GM18951 (cell line): ENCODE measurements at regions not wholly inside any gene's neighbourhood (a gene's known extent, or its start where the extent isn't known, plus 50 kb on each side); places are given as distances from the start of the nearest gene placed in this dataset.

Experiments
- POLR2A ChIP-seq: IDR thresholded peaks from 4 replicates; pipeline ENCODE4 v1.6.1; 2011; ENCODE audit warnings: mild to moderate bottlenecking; ENCODE audit not compliant: insufficient read length, insufficient read depth; ENCODE audit errors: extremely low read depth
- in situ Hi-C: fragments of 300-500 bp; cut with MboI; formaldehyde crosslinking; loops from one replicate; pipeline ENCODE4 v1.12.0; 2022; ENCODE audit warnings: low sequenced_read_pairs, mixed read lengths, inconsistent platforms; ENCODE audit not compliant: unreplicated experiment

- in situ Hi-C loops = no loop called here
- no peak for TF ChIP-seq POLR2A
These were observed 60.6 kb upstream of the RREB1 start for GRCh38 chr6:7047128-7047527.

DNA sequence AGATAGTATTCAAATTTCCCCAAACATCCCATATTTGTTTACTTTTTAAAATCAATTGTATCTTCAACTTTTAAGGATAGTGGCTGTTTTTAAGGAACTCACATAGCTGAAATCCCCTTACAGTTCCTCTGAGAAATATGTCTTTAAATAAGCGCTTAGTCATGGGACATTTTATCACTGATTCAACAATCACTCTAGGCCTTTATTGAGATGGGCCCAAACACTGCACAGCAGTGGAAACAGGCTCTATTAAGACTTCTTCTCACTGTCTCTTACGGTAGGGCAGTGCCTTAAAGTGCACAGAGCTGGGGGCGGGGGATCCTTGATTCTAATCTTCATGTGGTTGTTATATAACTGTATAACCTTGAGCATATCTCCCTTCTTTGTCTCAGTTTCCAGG is 59.8 kb upstream of the RREB1 start:
- no peak for TF ChIP-seq POLR2A
- in situ Hi-C loops = no loop called here

DNA sequence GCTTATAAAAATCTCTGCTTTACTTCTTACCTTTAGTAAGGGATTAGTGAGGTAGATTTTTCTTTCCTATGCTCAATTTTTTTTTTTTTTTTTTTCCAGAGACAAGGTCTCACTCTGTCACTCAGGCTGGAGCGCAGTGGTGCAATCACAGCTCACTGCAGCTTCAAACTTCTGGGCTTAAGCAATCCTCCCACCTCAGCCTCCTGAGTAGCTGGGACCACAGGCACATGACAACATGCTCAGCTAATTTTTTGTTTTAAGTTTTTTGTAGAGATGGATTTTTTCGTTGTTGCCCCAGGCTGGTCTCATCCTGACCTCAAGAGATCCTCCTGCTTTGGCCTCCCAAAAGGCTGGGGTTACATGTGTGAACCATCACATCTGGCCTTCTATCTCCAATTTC is 58.9 kb upstream of the RREB1 start:
- no peak for TF ChIP-seq POLR2A
- in situ Hi-C loops = no loop called here

DNA sequence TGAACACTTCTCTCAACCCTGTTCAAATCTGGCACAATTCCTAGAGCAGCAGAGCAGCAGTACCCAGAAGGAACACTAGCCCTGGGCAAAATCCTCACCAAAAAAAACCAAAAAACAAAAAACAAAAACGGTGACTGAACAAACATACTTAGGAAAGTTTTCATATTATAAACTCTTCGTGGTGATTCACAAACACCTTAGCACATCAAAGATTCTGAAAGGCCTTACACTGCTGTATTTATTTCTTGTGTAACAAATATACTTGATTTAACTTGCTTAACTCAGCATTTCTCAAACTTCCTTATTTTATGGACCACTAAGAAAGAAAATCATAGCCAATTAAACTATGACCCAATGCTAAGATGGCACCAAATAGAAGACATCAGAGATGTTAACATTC is 57.8 kb upstream of the RREB1 start:
- in situ Hi-C loops = no loop called here
- TF ChIP-seq POLR2A = no peak

GRCh38 chr6:7050872-7051779 is 56.6 kb upstream of the RREB1 start:
- no peak for TF ChIP-seq POLR2A
- in situ Hi-C loops = no loop called here

DNA sequence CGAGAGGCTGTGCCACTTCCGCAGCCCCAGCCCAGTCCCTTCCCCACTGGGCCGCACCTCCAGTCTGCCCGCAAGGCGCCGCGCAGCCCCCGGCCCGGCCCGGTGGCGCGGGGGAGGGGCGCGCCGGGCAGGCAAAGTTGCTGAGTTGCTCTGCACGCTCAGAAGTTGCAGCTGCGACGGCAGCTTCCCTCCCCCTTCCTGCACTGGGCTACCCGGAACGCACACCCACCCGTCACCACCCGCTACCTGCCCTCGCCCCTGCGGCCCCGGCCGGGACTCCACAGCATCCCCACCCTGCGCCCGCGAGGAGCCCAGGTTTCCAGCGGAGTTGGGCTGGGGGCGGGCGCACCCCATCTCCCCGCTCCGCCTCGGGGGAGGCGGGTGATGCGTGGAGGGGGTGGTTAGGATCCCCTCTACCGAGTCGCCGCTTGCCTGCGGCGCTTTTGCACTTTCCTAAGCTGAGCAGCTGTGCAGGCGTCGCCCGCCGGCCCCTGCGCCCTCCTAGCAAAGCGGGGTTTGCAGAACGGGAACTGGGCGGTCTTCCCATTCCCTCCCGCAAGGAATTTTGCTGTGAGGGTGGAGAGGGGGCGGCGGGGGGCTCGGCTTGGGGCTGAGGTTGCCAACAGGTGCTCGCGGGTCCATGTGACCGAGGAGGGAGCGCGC is 55.9 kb upstream of the RREB1 start:
- TF ChIP-seq POLR2A = no peak
- in situ Hi-C loops = no loop called here

- in situ Hi-C loops = no loop called here
- TF ChIP-seq POLR2A = no peak
These were observed 55.2 kb upstream of the RREB1 start for GRCh38 chr6:7052443-7053011.

DNA sequence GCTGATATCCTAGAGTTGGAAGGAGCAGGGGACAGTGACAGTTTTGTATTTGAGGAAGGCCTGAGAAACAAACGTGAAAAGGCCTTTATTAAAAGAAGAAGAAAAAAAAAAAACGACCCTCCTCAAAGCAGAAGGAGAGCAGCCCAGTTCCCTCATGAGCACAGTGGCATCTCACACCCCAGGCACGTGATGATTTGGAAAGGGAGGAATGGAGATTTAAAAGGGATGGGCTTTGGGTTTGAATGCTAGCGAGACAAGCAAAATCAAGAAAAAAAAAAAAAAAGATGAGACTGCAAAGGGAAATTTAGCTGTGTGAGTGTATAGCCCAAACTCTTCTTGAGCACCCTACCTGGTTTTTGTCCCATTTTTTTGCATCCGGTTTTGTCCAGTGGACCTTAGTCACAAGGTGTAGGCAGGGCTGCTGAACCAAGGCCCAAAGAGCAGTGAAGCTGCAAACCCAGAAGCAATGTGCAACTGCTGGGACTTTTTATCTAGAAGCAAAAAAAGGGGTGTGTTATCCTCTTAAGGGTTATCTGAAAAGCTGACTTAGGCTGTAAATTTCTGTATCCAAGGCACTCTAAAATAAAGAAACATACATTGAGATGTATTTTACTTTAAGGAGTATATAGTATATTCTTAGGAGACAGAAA is 54.5 kb upstream of the RREB1 start:
- TF ChIP-seq POLR2A = no peak
- in situ Hi-C loops = no loop called here
